HAP-1 (cell line): ENCODE measurements at regions not wholly inside any gene's neighbourhood (a gene's known extent, or its start where the extent isn't known, plus 50 kb on each side); places are given as distances from the start of the nearest gene placed in this dataset.
"Not testable (repeated sequence)": the region's sequence is repeated elsewhere in the genome, so short reads cannot be mapped to it uniquely, and the experiment has no call there.

Experiments used
- DNase-seq, 2 experiments: peaks; one replicate each; pipeline ENCODE4 v3.0.0-alpha.2; 2016 to 2020; ENCODE audit warnings: low spot score in 2 of 2
- H3K27me3 ChIP-seq: fragments of 250-450 bp; sonication (Bioruptor Pico); 2 replicates; pipeline ENCODE4 v1.5.1; 2020; ENCODE audit warnings: low read depth, mild to moderate bottlenecking, moderate library complexity
- H3K36me3 ChIP-seq: fragments of 250-450 bp; sonication (Bioruptor Pico); replicated peaks from 2 replicates; pipeline ENCODE4 v1.5.1; 2020; ENCODE audit warnings: mild to moderate bottlenecking
- H3K4me1 ChIP-seq: fragments of 250-450 bp; sonication (Bioruptor Pico); 2 replicates; pipeline ENCODE4 v1.5.1; 2020; ENCODE audit warnings: mild to moderate bottlenecking
- H3K4me3 ChIP-seq: fragments of 250-450 bp; sonication (Bioruptor Pico); 2 replicates; pipeline ENCODE4 v1.5.1; 2020; ENCODE audit warnings: mild to moderate bottlenecking, moderate library complexity
- H3K9me3 ChIP-seq: fragments of 250-450 bp; sonication (Bioruptor Pico); 2 replicates; pipeline ENCODE4 v1.5.1; 2020; ENCODE audit warnings: mild to moderate bottlenecking, moderate library complexity
- in situ Hi-C: fragments of 300-500 bp; cut with MboI; formaldehyde crosslinking; loops from 3 replicates; pipeline ENCODE4 v1.14.3; 2020; ENCODE audit warnings: low sequenced_read_pairs, inconsistent platforms, mixed read lengths

GRCh38 chr7:10612950-10613349, 360.7 kb upstream of the PHF14 start:
- Histone ChIP-seq H3K4me3 (no peak overlapping the region), H3K4me1 (no peaks in the 10 kb centered on the region), H3K27me3 (no peaks in the 10 kb centered on the region), H3K9me3 (no peaks in the 10 kb centered on the region), H3K36me3 (no peaks in the 10 kb centered on the region)
- in situ Hi-C loops: no loop called here
- DNase-seq: no peak

GRCh38 chr7:10618953-10619352, 354.7 kb upstream of the PHF14 start:
- Histone ChIP-seq H3K4me3 (no peak overlapping the region), H3K9me3 (no peaks in the 10 kb centered on the region), H3K36me3 (no peaks in the 10 kb centered on the region), H3K4me1 (no peaks in the 10 kb centered on the region), H3K27me3 (no peaks in the 10 kb centered on the region)
- in situ Hi-C loops: no loop called here
- DNase-seq: peak in 1 of 2 experiments; percentile 39

- no peak for DNase-seq
- H3K27me3 ChIP-seq: no peaks in the 10 kb centered on the region
- in situ Hi-C loops: no loop called here
- no peaks in the 10 kb centered on the region for H3K36me3 ChIP-seq
- H3K4me1 ChIP-seq: no peaks in the 10 kb centered on the region
- no peaks in the 10 kb centered on the region for H3K9me3 ChIP-seq
- H3K4me3 ChIP-seq: no peak overlapping the region
These were observed 341.0 kb upstream of the PHF14 start for GRCh38 chr7:10632712-10633111.

- in situ Hi-C loops: no loop called here
- Histone ChIP-seq H3K4me1 (no peaks in the 10 kb centered on the region), H3K36me3 (no peaks in the 10 kb centered on the region), H3K27me3 (no peaks in the 10 kb centered on the region), H3K9me3 (no peaks in the 10 kb centered on the region), H3K4me3 (no peak overlapping the region)
- no peak for DNase-seq
These were observed 339.4 kb upstream of the PHF14 start for GRCh38 chr7:10634239-10634638.

- H3K9me3 ChIP-seq: no peaks in the 10 kb centered on the region
- in situ Hi-C loops: no loop called here
- no peaks in the 10 kb centered on the region for H3K27me3 ChIP-seq
- no peaks in the 10 kb centered on the region for H3K36me3 ChIP-seq
- H3K4me1 ChIP-seq: no peaks in the 10 kb centered on the region
- no peak for DNase-seq
- H3K4me3 ChIP-seq: no peak overlapping the region
These were observed 335.7 kb upstream of the PHF14 start for GRCh38 chr7:10637991-10638390.

- Histone ChIP-seq H3K4me3 (no peak overlapping the region), H3K36me3 (no peaks in the 10 kb centered on the region), H3K9me3 (no peaks in the 10 kb centered on the region), H3K4me1 (no peaks in the 10 kb centered on the region; the same call in 1 of the 2 replicates), H3K27me3 (no peaks in the 10 kb centered on the region)
- in situ Hi-C loops: no loop called here
- DNase-seq: no peak
These were observed 330.1 kb upstream of the PHF14 start for GRCh38 chr7:10643545-10643944.

- H3K4me3 ChIP-seq: no peak overlapping the region
- no peak for DNase-seq
- no peaks in the 10 kb centered on the region for H3K9me3 ChIP-seq
- no peaks in the 10 kb centered on the region for H3K36me3 ChIP-seq
- no peaks in the 10 kb centered on the region; the same call in 1 of the 2 replicates for H3K4me1 ChIP-seq
- no peaks in the 10 kb centered on the region for H3K27me3 ChIP-seq
- in situ Hi-C loops: no loop called here
These were observed 328.8 kb upstream of the PHF14 start for GRCh38 chr7:10644849-10645248.

- H3K9me3 ChIP-seq: no peaks in the 10 kb centered on the region
- in situ Hi-C loops: no loop called here
- no peak overlapping the region for H3K4me3 ChIP-seq
- H3K36me3 ChIP-seq: no peaks in the 10 kb centered on the region
- H3K27me3 ChIP-seq: no peaks in the 10 kb centered on the region
- no peak for DNase-seq
- H3K4me1 ChIP-seq: no peaks in the 10 kb centered on the region; the same call in 1 of the 2 replicates
These were observed 327.5 kb upstream of the PHF14 start for GRCh38 chr7:10646194-10646593.

- Histone ChIP-seq H3K4me3 (no peak overlapping the region), H3K27me3 (no peaks in the 10 kb centered on the region), H3K9me3 (no peaks in the 10 kb centered on the region), H3K4me1 (no peaks in the 10 kb centered on the region; the same call in 1 of the 2 replicates), H3K36me3 (no peaks in the 10 kb centered on the region)
- DNase-seq: no peak
- in situ Hi-C loops: no loop called here
These were observed 325.4 kb upstream of the PHF14 start for GRCh38 chr7:10648289-10648688.

- H3K4me3 ChIP-seq, H3K4me1 ChIP-seq, H3K27me3 ChIP-seq, in situ Hi-C loops, H3K9me3 ChIP-seq, H3K36me3 ChIP-seq, DNase-seq: not testable (repeated sequence)
These were observed 324.6 kb upstream of the PHF14 start for GRCh38 chr7:10649120-10649519.

GRCh38 chr7:10655031-10655430, 318.6 kb upstream of the PHF14 start:
- DNase-seq: no peak
- no peaks in the 10 kb centered on the region for H3K36me3 ChIP-seq
- H3K4me3 ChIP-seq: no peak overlapping the region
- in situ Hi-C loops: no loop called here
- H3K27me3 ChIP-seq: no peaks in the 10 kb centered on the region
- no peaks in the 10 kb centered on the region for H3K9me3 ChIP-seq
- H3K4me1 ChIP-seq: no peaks in the 10 kb centered on the region

- H3K36me3 ChIP-seq: no peaks in the 10 kb centered on the region
- in situ Hi-C loops: no loop called here
- no peaks in the 10 kb centered on the region for H3K9me3 ChIP-seq
- DNase-seq: no peak
- no peaks in the 10 kb centered on the region for H3K27me3 ChIP-seq
- H3K4me1 ChIP-seq: no peaks in the 10 kb centered on the region
- H3K4me3 ChIP-seq: no peak overlapping the region
These were observed 316.5 kb upstream of the PHF14 start for GRCh38 chr7:10657201-10657600.

GRCh38 chr7:10657837-10658236, 315.8 kb upstream of the PHF14 start:
- no peaks in the 10 kb centered on the region for H3K27me3 ChIP-seq
- H3K4me3 ChIP-seq: no peak overlapping the region
- H3K36me3 ChIP-seq: no peaks in the 10 kb centered on the region
- H3K9me3 ChIP-seq: no peaks in the 10 kb centered on the region
- in situ Hi-C loops: no loop called here
- H3K4me1 ChIP-seq: no peaks in the 10 kb centered on the region
- DNase-seq: no peak

GRCh38 chr7:10662491-10662890, 311.2 kb upstream of the PHF14 start:
- in situ Hi-C loops: no loop called here
- Histone ChIP-seq H3K36me3 (no peaks in the 10 kb centered on the region), H3K9me3 (no peaks in the 10 kb centered on the region), H3K27me3 (no peaks in the 10 kb centered on the region), H3K4me3 (no peak overlapping the region), H3K4me1 (0 out of 2 replicates have a peak, but pooled peaks cover 8% of the 10 kb centered on the region)
- DNase-seq: no peak
